ENCODE measurements at regions not wholly inside any gene's neighbourhood (a gene's known extent, or its start where the extent isn't known, plus 50 kb on each side); places are given as distances from the start of the nearest gene placed in this dataset.

GRCh38 chr19:30722761-30723160, 350.6 kb downstream of the ZNF536 start:
- TF ChIP-seq CTCF (IDR thresholded peaks at IDR 0.05) (no peak), POLR2A (IDR thresholded peaks at IDR 0.05) (no peak)

Data from body of pancreas (tissue), 4 donors.